SK-N-SH (cell line): ENCODE measurements at regions not wholly inside any gene's neighbourhood (a gene's known extent, or its start where the extent isn't known, plus 50 kb on each side); places are given as distances from the start of the nearest gene placed in this dataset.

Experiments
- CTCF ChIA-PET: fragments of 300-600, 350-600 bp; formaldehyde crosslinking; extraction: SDS; loops from one replicate; lab custom pipeline; 2021; lab: Yijun Ruan, JAX
- POLR2A ChIA-PET: fragments of 350-600 bp; sonication (Branson Sonifier 250); formaldehyde crosslinking; extraction: SDS; loops from one replicate; lab custom pipeline; 2020; ENCODE audit warnings: antibody characterized with exemption, inconsistent platforms; lab: Yijun Ruan, JAX
- DNase-seq: peaks from one replicate; pipeline ENCODE4 v3.0.0; 2012
- H2AFZ ChIP-seq: fragments of 200-600 bp; sonication (generic); 2 replicates; pipeline ENCODE4 v1.8.1; 2016; ENCODE audit warnings: antibody characterized with exemption, mild to moderate bottlenecking, low read depth
- H3F3A ChIP-seq: fragments of 200-600 bp; sonication (generic); replicated peaks from 2 replicates; pipeline ENCODE3; 2016; ENCODE audit warnings: antibody characterized with exemption, mild to moderate bottlenecking; ENCODE audit not compliant: insufficient read depth
- H3K27ac ChIP-seq, 2 experiments: fragments of 200-500 bp in 1 of 2; fragments of 200-600 bp in 1 of 2; sonication (Bioruptor generic) in 1 of 2; sonication (generic), shearing (Covaris generic) in 1 of 2; 2 replicates each; pipeline versions ENCODE4 v1.5.1 to v1.6.1; 2014 to 2016; ENCODE audit warnings: low read depth in 2 of 2, inconsistent platforms in 1 of 2, low read length in 1 of 2, mild to moderate bottlenecking in 1 of 2, mixed read lengths in 1 of 2
- H3K27me3 ChIP-seq: fragments of 200-600 bp; sonication (generic), shearing (Covaris generic); 2 replicates; pipeline ENCODE4 v1.6.1; 2016; ENCODE audit warnings: mixed run types; ENCODE audit not compliant: insufficient read depth
- H3K36me3 ChIP-seq, 2 experiments: fragments of 200-500 bp in 1 of 2; fragments of 200-600 bp in 1 of 2; sonication (Bioruptor generic) in 1 of 2; sonication (generic) in 1 of 2; replicated peaks in 1 of 2; 2 replicates each; pipeline versions ENCODE3 to v1.5.1; 2014 to 2016; ENCODE audit warnings: low read length in 1 of 2, mild to moderate bottlenecking in 1 of 2; ENCODE audit not compliant: insufficient read depth in 2 of 2, control insufficient read depth in 1 of 2
- H3K4me1 ChIP-seq, 2 experiments: fragments of 200-500 bp in 1 of 2; fragments of 200-600 bp in 1 of 2; sonication (Bioruptor generic) in 1 of 2; sonication (generic), shearing (Covaris generic) in 1 of 2; 2 replicates each; pipeline versions ENCODE4 v1.5.1 to v1.6.1; 2014 to 2016; ENCODE audit warnings: low read depth in 1 of 2, low read length in 1 of 2, mixed run types in 1 of 2; ENCODE audit not compliant: insufficient read depth in 2 of 2, control insufficient read depth in 1 of 2
- H3K4me2 ChIP-seq: fragments of 200-600 bp; sonication (generic), shearing (Covaris generic); 2 replicates; pipeline ENCODE4 v1.6.1; 2017; ENCODE audit warnings: mixed run types
- H3K4me3 ChIP-seq, 2 experiments: fragments of 200-500 bp in 1 of 2; fragments of 200-600 bp in 1 of 2; sonication (Bioruptor generic) in 1 of 2; sonication (generic), shearing (Covaris generic) in 1 of 2; 2 replicates each; pipeline versions ENCODE4 v1.5.1 to v1.8.1; 2014 to 2016; ENCODE audit warnings: low read depth in 2 of 2, inconsistent platforms in 1 of 2, low read length in 1 of 2, mild to moderate bottlenecking in 1 of 2, mixed read lengths in 1 of 2, moderate library complexity in 1 of 2
- H3K79me2 ChIP-seq: fragments of 200-600 bp; sonication (generic); 2 replicates; pipeline ENCODE4 v1.8.1; 2017; ENCODE audit warnings: mild to moderate bottlenecking; ENCODE audit not compliant: insufficient read depth
- H3K9ac ChIP-seq: fragments of 200-600 bp; sonication (generic); 2 replicates; pipeline ENCODE4 v1.6.1; 2017; ENCODE audit warnings: mixed run types
- H3K9me2 ChIP-seq: fragments of 200-600 bp; sonication (generic); 2 replicates; pipeline ENCODE4 v1.6.1; 2017; ENCODE audit warnings: mixed run types
- H3K9me3 ChIP-seq: fragments of 200-600 bp; sonication (generic); 2 replicates; pipeline ENCODE4 v1.6.1; 2017; ENCODE audit warnings: mixed run types, mild to moderate bottlenecking, moderate library complexity
- H4K20me1 ChIP-seq: fragments of 200-600 bp; sonication (generic); 2 replicates; pipeline ENCODE4 v1.6.1; 2017; ENCODE audit warnings: mild to moderate bottlenecking, mixed run types; ENCODE audit not compliant: insufficient read depth
- CHD2 ChIP-seq: fragments of 150-350 bp; IDR thresholded peaks from 2 replicates; pipeline ENCODE4 v1.6.1; 2018; ENCODE audit warnings: low read length; ENCODE audit not compliant: partially characterized antibody
- EZH2phosphoT487 ChIP-seq: fragments of 200-600 bp; sonication (generic); IDR thresholded peaks from 2 replicates; pipeline ENCODE4 v1.6.1; 2017; ENCODE audit warnings: low read depth, mixed run types, mild to moderate bottlenecking, antibody characterized with exemption, moderate library complexity, borderline replicate concordance
- GABPA ChIP-seq: IDR thresholded peaks from 2 replicates; pipeline ENCODE4 v1.4.0; 2012; ENCODE audit warnings: low read depth, mild to moderate bottlenecking
- MXI1 ChIP-seq: IDR thresholded peaks from 2 replicates; pipeline ENCODE4 v1.6.1; 2012; ENCODE audit warnings: mild to moderate bottlenecking, low read depth, low read length, improper control_type of control experiment
- RAD21 ChIP-seq: IDR thresholded peaks from 2 replicates; pipeline ENCODE4 v1.6.1; 2012; ENCODE audit warnings: mild to moderate bottlenecking, low read length
- RCOR1 ChIP-seq: fragments of 150-350 bp; IDR thresholded peaks from 2 replicates; pipeline ENCODE4 v1.6.1; 2017; ENCODE audit warnings: antibody characterized with exemption, low read length
- RFX5 ChIP-seq: IDR thresholded peaks from 2 replicates; pipeline ENCODE4 v1.6.1; 2012; ENCODE audit warnings: mild to moderate bottlenecking, improper control_type of control experiment, low read length
- SMC3 ChIP-seq: IDR thresholded peaks from 2 replicates; pipeline ENCODE4 v1.6.1; 2012; ENCODE audit warnings: low read depth, low read length, improper control_type of control experiment
- WGBS: methylation state at CpG from one replicate; pipeline ENCODE4 v1.1.6; 2017; ENCODE audit warnings: low lambda C conversion rate; 5-methylcytosine and 5-hydroxymethylcytosine counted together
- TF ChIP-seq, protein P1 (sequence below): fragments of 200-600 bp; sonication (generic); IDR thresholded peaks from 2 replicates; pipeline ENCODE4 v1.6.1; 2017; ENCODE audit warnings: antibody characterized with exemption, mild to moderate bottlenecking, moderate library complexity
- TF ChIP-seq, protein P2 (sequence below): IDR thresholded peaks from 2 replicates; pipeline ENCODE4 v1.4.0; 2012; ENCODE audit warnings: low read depth, borderline replicate concordance

- Histone ChIP-seq H3K36me3 (no peaks in the 10 kb centered on the region), H3K27me3 (no peaks in the 10 kb centered on the region), H3K9ac (no peak overlapping the region), H3K9me2 (no peaks in the 10 kb centered on the region), H3K27ac (no peak overlapping the region), H3F3A (no peaks in the 10 kb centered on the region), H2AFZ (0 out of 2 replicates have a peak overlapping the region, but pooled peaks have one; percentile 4), H3K9me3 (no peaks in the 10 kb centered on the region), H4K20me1 (no peaks in the 10 kb centered on the region), H3K4me3 (no peak overlapping the region), H3K4me2 (no peak overlapping the region), H3K79me2 (no peaks in the 10 kb centered on the region), H3K4me1 (no peaks in the 10 kb centered on the region)
- CTCF ChIA-PET = interaction anchor here (0.6 to 4.9 kb wide), 66 partner anchors 9 to 885 kb away, joined by 3 to 269 read pairs (median 4); partner anchors contain the start of genes CENPO, NCOA1, PTRHD1 and TP53I3
- POLR2A ChIA-PET = interaction anchor here (1.0 kb wide), 1 partner anchor 418 kb away, joined by 3 read pairs; no protein-coding TSS in a partner anchor
- TF ChIP-seq GABPA (no peak), RFX5 (no peak), RAD21 (peak; percentile 99), RCOR1 (no peak), MXI1 (peak; percentile 56; the same call in 1 of the 2 replicates), SMC3 (peak; percentile 96), EZH2phosphoT487 (no peak), CHD2 (peak; percentile 21)
- TF ChIP-seq, protein P1, sequence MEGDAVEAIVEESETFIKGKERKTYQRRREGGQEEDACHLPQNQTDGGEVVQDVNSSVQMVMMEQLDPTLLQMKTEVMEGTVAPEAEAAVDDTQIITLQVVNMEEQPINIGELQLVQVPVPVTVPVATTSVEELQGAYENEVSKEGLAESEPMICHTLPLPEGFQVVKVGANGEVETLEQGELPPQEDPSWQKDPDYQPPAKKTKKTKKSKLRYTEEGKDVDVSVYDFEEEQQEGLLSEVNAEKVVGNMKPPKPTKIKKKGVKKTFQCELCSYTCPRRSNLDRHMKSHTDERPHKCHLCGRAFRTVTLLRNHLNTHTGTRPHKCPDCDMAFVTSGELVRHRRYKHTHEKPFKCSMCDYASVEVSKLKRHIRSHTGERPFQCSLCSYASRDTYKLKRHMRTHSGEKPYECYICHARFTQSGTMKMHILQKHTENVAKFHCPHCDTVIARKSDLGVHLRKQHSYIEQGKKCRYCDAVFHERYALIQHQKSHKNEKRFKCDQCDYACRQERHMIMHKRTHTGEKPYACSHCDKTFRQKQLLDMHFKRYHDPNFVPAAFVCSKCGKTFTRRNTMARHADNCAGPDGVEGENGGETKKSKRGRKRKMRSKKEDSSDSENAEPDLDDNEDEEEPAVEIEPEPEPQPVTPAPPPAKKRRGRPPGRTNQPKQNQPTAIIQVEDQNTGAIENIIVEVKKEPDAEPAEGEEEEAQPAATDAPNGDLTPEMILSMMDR = peak; percentile 97
- TF ChIP-seq, protein P2, sequence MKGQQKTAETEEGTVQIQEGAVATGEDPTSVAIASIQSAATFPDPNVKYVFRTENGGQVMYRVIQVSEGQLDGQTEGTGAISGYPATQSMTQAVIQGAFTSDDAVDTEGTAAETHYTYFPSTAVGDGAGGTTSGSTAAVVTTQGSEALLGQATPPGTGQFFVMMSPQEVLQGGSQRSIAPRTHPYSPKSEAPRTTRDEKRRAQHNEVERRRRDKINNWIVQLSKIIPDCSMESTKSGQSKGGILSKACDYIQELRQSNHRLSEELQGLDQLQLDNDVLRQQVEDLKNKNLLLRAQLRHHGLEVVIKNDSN = 0 out of 2 replicates have a peak, but pooled peaks have one; percentile 25
- DNase-seq = peak; percentile 83
- 52% methylated on average over 13 of the region's 13 CpGs for WGBS
Observed at GRCh38 chr2:24409700-24410556, 49.6 kb upstream of the ITSN2 start.
